GM21390 (cell line): ENCODE measurements at regions not wholly inside any gene's neighbourhood (a gene's known extent, or its start where the extent isn't known, plus 50 kb on each side); places are given as distances from the start of the nearest gene placed in this dataset.
A peak's percentile ranks its signal among the peaks of the same experiment; 100 is the strongest.

ENCODE experiments used
- ATAC-seq: cut with Tn5 transposase; IDR thresholded peaks from one replicate; pipeline ENCODE4 v1.9.1; 2021; ENCODE audit not compliant: unreplicated experiment

GRCh38 chr5:52710310-52710971 is 77.3 kb upstream of the ITGA1 start:
- no peak for ATAC-seq

DNA sequence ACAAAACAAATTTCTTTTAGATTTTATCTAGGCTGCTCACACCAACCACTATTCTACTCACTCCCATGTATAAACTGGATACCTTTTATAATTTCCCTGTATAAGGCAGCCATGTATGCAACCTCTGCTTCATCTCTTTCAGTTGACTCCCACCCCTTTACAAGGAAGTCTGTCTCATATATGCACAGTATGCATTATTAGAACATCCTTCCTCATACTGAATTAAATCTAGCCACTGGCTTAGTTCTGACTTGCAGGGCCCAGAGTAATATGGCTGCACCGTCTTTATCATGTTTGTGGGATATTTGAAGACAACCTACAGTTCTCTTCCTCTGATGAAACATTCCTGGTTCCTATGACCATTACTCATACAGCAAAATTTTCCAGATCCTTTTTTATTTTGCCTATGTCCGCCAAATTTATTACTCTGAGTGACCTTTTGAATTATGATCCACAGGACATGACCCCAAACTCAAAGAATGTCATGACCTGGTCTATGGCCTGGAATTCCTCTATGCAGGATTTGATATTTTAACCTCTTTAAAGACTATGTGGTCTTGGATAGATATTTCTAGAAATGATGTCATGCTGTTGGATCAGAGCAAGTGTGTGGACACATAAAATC is 76.6 kb upstream of the ITGA1 start:
- ATAC-seq = no peak

DNA sequence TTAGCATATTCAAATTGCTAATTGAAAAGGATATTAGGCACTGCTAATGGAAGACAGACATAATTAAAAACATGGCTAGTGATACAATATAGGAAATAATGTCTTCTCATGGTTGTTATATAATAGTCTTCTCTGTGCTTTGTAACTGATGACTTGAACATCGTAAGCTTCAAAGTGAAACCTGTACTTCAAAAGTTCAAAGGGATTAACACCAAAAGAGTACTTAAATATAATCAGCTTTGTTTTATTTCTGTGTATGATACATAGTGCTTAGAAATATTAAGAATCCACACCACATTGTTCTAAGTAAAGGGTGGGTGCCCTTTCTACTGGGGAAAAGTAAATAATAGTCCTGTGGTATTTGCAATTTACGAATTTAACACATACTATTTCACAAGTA is 75.4 kb upstream of the ITGA1 start:
- ATAC-seq = no peak

DNA sequence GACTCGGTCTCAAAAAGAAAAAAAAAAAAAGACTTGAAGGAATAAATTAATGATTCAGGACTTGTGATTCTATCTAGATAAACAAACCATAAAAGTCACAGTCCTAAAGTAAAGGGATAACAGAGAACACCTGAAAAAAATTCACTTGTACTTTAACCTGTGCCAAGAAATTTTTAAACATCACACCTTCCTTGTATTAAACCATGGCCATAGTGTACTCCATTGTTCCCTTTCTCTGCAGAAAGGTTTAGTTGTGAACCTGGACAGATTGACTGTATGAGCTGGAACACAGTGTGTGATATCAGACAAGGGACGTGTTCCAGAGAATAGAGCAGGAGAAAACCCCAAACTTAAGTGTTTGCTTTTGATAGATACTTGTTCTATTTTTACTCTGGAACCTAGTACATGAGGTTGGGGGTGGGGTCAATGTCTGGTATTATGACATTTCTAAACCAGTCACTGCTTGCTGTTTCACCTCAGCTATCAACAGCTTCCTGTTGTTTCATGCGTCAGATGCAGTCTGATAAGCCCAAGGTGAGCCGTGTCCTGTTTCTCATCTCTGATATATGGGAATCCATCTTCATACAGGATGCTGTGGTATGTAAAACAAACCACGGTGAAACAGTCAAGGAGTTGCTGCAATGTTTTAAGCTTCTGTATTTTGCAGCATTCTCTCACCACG is 62.5 kb upstream of the ITGA1 start:
- peak; percentile 94 for ATAC-seq

GRCh38 chr5:52725808-52726207 is 61.9 kb upstream of the ITGA1 start:
- ATAC-seq = peak; percentile 23

DNA sequence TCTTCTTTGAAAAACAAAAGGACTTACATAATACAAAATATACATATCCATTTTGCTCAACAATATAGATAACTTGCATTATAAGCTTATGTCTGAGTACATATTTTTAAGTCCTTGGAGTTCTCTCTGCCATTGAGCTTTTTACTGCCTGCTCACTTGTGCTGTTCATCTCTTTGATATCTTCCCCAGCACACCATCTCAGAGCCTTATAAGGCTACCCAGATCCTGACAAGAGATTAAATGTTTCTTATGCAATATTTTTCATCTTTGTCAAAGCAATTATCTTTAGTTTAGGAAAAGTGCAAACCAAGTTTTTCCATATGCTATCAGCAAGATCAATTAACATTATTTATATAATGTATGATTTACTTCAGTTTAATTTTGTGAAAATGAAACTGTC is 60.7 kb upstream of the ITGA1 start:
- no peak for ATAC-seq

- ATAC-seq = no peak
These were observed 60.1 kb upstream of the ITGA1 start for GRCh38 chr5:52727576-52727975.

- no peak for ATAC-seq
These were observed 59.5 kb upstream of the ITGA1 start for GRCh38 chr5:52728224-52728623.

DNA sequence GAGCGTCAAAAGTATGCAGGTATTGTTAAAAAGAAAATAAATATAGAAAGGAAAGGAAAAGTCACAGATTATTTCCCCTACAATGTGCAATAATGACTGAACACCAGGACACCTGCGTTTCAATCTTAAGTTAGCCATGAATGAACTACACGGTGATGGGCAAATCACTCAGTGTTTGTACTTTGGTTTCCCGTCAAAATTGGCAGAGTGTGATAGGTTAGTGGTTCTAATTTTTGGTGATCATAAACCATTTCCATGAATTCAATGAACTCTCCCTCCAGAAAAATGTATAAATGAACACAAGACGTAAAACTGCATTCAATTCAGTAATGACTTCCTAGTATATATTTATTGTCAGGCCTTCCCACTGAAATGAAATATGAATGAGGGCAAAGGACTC is 59.0 kb upstream of the ITGA1 start:
- no peak for ATAC-seq

- no peak for ATAC-seq
These were observed 56.3 kb upstream of the ITGA1 start for GRCh38 chr5:52731274-52732027.

DNA sequence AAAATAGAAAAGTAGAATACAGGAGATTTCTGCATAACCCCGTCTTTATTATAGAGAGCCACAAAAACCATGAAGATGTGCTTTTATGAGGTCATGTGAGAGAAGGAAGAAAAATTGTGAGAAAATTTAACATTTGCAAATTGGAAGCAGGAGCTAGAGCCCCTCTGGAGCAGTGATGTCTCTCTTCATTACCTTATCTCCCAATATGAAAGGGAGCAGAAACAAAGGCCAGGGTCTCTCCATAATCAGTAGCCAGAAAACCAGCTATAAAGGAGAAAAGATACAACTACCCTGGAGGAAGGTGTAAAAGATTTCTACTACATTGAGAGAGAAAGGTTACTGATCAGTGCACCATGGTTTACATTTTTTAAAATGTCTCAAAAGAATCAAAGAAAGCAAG is 53.2 kb upstream of the ITGA1 start:
- ATAC-seq = no peak

GRCh38 chr5:52735139-52735538 is 52.6 kb upstream of the ITGA1 start:
- no peak for ATAC-seq
